ENCODE measurements at regions not wholly inside any gene's neighbourhood (a gene's known extent, or its start where the extent isn't known, plus 50 kb on each side); places are given as distances from the start of the nearest gene placed in this dataset.
"Not testable (repeated sequence)": the region's sequence is repeated elsewhere in the genome, so short reads cannot be mapped to it uniquely, and the experiment has no call there.

GRCh38 chr4:79850626-79851025 lies 222.4 kb downstream of the ANTXR2 start:
- DNase-seq: no peak

GRCh38 chr4:79848329-79848728 lies 224.7 kb downstream of the ANTXR2 start:
- no peak for DNase-seq

- DNase-seq: no peak
Measured at GRCh38 chr4:79847411-79847810, 225.6 kb downstream of the ANTXR2 start.

GRCh38 chr4:79842162-79842561 lies 230.9 kb downstream of the ANTXR2 start:
- DNase-seq: no peak

GRCh38 chr4:79833857-79834256 lies 239.2 kb downstream of the ANTXR2 start:
- DNase-seq: no peak

DNA sequence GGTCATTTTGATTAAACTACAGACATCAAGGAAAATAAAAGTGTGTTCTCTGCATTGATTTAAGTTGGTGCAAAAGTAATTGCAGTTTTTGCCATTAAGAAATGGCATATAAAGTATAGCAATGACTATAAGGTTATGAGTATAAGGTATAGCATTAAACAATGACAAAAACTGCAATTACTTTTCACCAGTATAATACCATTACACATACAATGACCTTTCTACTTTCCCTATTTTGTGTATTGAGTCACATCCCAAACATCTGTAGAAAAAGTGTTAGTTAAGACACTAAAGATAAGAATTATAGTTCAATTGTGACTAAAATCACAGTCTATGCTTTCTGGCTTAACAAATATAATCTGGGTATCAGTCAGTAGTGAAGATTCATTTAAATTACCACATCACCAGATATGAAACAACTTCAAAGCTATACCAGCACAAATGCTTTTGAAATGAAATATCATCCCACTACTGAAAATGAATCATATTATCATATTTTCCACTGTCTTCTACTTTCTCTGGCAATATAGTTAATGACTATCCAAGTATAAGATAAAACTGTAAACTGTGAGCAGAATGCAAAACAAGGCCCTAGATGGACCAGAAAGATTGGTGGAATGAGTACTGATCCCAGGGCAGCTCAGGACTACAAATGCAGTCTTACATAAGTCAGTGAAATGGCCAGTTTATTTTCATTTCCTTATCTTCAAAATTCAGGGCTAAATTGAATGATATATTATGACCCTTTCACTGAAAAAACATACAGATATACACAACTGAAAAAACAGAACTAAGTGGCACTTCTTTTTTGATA lies 241.1 kb downstream of the ANTXR2 start:
- no peak for DNase-seq

- DNase-seq: no peak
Measured at GRCh38 chr4:79831119-79831528, 241.9 kb downstream of the ANTXR2 start.

DNA sequence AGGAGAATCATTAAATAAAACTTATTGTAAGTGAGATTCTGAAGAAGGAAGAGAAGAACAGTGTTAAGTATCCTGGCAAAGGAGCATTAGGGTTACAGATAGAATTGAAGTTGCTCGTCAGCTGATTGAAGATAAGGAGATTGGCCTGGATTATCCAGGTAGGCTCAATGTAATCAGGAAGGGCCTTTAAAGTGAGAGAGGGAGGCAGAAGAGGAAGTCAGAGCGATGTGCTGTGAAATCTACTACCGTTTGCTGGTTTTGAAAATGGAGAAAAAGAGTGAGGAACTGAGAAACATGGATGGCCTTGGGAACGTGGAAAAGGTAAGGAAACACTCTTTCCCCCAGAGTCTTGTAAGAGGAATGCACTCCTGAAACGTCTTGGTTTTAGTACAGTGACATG lies 245.7 kb downstream of the ANTXR2 start:
- no peak for DNase-seq

DNA sequence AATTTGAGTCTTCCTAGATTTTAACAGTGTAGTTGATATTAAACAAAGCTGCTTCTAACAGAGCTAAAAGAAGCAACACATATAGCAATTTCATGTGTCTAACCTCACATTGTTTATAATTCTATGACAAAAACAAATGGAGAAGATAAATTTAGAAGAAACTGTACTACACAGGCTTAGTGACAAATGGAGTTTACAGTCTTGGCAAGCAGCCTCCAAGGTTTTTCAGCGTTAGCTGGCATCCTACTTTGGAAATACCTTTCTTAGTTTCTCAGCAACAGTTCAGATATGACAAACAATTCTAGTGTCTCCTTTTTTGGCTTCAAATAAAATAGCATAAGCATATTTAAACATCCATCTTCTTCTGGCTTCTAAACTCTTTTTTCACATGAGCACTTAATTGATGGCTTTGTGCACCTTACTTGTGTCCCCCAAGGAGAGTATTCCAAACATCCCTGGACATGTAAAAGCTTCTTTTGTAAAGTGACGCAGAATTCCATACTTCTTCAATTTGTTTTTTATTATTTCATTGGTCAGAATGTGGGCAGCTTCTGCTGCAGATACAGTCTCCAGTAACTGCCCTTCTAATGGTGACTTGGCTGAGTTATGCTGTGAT lies 249.8 kb downstream of the ANTXR2 start:
- no peak for DNase-seq

DNA sequence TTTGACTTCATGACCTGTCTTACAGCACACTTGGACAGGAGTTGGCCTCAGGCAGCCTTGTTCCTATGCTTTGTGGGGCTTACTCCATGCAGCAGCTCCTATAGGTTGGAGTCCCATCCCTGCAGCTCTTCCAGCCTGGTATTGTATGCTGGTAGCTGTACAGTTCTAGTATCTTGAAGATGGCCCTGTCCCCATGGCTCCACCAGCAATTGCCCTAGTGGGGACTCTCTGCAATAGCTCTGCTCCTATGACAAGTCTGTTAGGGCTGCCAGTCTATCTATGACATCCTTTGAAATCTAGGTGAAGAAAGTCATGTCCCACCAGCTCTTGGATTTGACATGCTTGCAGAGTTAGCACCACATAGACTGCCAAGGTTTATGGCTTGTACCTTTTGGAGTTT lies 252.6 kb downstream of the ANTXR2 start:
- DNase-seq: no peak

DNA sequence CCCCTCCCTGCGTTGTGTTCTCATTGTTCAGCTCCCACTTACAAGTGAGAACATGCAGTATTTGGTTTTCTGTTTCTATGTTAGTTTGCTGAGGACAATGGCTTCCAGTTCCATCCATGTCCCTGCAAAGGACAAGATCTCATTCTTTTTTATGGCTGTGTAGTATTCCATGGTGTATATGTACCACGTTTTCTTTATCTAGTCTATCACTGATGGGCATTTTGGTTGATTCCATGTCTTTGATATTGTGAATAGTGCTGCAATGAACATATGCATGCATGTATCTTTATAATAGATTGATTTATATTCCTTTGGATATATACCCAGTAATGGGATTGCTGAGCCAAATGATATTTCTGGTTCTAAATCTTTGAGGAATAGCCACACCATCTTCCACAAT lies 265.1 kb downstream of the ANTXR2 start:
- DNase-seq: not testable (repeated sequence)

GRCh38 chr4:79798047-79798446 lies 275.0 kb downstream of the ANTXR2 start:
- no peak for DNase-seq

DNA sequence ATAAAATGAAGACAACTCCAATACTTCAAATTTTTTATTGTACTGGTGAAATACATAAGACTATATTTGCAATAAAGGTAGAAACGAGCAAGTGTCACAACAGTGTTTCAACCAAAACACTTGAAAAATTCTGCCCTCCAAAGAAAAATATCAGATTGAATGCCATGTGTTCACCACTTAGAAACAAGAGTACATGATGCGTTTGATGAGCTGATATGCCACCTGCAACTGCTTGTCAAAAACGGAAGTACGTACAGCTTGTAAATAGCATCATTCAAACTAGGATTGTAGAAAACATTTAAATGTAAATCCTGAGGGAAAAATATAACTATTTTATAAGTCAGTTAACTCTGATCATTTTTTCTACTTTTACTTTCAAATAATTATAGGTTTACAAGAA lies 276.1 kb downstream of the ANTXR2 start:
- DNase-seq: no peak

GRCh38 chr4:79788884-79789283 lies 284.1 kb downstream of the ANTXR2 start:
- no peak for DNase-seq

DNA sequence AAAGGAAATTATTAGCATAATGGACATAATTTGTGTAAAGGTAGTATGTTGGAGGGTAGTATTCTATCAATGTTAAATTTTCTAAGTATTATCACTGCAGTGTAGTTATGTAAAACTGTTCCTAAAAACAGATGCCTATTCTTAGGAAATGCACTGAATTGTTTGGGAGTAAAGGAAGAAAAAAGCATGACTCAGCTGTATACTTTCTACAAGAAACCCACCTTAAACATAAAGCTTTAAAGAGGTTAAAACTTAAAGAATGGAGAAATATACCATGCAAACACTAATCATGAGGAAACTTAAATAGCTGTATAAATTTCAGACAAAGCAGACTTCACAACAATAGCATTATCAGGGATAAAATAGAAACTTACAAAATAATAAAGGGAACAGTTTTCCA lies 292.9 kb downstream of the ANTXR2 start:
- no peak for DNase-seq

DNA sequence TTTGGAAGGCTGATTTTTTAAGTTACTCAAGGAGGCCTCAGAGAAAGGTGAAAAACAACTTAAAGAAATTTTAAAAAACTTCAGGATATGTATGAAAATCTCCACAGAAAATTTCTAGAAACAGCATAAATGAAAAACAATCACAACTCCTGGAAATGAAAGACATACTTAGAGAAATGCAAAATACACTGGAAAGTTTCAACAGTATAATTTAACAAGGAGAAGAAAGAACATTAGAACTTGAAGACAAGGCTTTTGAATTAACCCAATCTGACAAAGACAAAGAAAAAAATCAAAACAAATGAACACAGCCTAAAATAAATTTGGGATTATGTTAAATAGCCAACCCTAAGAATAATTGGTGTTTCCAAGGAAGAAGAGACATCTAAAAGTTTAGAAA lies 300.5 kb downstream of the ANTXR2 start:
- no peak for DNase-seq

DNA sequence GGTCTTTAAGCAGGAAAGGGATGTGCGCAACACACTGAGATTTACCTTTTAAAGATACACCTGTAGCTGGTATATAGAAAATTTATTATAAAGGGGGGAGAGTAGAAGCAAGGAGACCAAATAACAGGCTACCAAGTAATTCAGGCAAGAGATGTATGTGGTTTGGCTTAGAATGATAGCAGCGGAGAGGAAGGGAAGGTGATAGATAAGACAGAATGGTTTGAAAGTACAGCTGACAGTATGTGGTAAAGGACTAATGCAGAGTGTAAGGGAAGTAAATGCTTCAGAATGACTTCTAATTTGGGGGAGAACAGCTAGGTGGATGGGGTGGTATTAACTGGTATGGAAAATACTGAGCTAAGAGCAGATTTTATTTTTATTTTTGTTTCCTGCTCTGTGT lies 308.9 kb downstream of the ANTXR2 start:
- no peak for DNase-seq

- no peak for DNase-seq
Measured at GRCh38 chr4:79763486-79764075, 309.4 kb downstream of the ANTXR2 start.

GRCh38 chr4:79759793-79760192 lies 313.2 kb downstream of the ANTXR2 start:
- no peak for DNase-seq

GRCh38 chr4:79757600-79757999 lies 315.4 kb downstream of the ANTXR2 start:
- no peak for DNase-seq

DNA sequence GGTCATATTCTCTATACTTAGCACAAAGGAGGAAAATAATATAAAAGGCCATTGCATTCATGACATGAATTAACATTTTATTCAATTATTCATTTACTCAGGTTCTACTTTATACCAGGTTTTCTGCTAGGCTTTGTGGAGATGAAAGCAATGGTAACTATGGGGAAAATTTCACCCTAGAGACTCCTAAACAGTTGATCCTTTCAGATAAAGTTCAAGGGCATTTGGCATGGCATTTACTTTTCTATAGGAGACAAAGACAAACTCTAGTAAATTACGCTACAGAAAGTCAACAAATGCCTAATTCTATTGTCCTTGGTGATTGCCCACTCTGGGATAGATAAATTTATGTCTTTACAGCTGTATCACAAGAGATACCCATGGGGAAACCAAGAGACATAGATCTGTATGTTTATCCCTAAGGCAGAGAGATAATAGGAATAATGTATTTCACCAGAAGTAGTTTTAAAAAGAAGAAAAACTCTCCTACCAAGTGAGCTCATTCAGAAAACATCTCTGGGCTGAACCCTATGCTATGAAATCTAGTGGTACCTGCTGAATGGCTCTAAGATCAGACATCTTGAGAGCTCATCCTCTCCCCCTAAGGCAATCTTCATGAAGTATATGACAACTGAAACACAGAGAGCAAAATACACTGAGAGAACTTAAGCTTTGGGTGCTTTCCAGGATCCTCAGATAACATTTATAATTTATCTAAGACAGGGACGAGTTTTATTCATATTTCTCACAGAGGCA lies 316.7 kb downstream of the ANTXR2 start:
- DNase-seq: no peak

- no peak for DNase-seq
Measured at GRCh38 chr4:79748835-79749234, 324.2 kb downstream of the ANTXR2 start.

DNA sequence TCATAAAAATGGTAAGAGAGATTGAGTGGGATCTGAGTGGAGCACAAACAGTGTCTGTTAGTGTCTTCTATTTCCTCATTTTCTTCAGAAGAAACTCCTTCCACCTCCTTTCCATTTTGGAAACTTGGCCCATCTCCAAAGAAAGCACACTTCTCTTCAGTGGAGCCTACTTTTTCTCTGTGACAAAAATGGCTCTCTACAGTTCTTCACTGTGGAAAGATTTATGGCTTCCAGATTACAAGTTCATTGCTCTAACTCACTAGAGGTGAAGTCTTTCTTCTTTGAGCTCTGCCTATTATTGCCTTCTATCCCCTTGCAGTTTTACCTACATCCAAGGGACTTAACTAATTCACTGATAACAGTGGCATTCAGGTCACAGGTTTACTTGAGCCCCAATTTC lies 325.8 kb downstream of the ANTXR2 start:
- DNase-seq: no peak

GRCh38 chr4:79743014-79743413 lies 330.0 kb downstream of the ANTXR2 start:
- no peak for DNase-seq

All from NCI-H2029 (cell line).